BJ (cell line): ENCODE measurements at regions not wholly inside any gene's neighbourhood (a gene's known extent, or its start where the extent isn't known, plus 50 kb on each side); places are given as distances from the start of the nearest gene placed in this dataset.

ENCODE experiments used
- CTCF ChIA-PET: fragments of 350-600 bp; formaldehyde crosslinking; extraction: SDS; loops from one replicate; lab custom pipeline; 2021; ENCODE audit warnings: antibody characterized with exemption, inconsistent platforms; lab: Yijun Ruan, JAX
- POLR2A ChIA-PET: fragments of 300-600 bp; sonication (Branson Sonifier 250); formaldehyde crosslinking; extraction: SDS; loops from one replicate; lab custom pipeline; 2021; ENCODE audit warnings: antibody characterized with exemption; lab: Charles Lee
- DNase-seq: peaks from one replicate; pipeline ENCODE4 v3.0.0-alpha.2; 2011; ENCODE audit warnings: low read depth
- H3K27me3 ChIP-seq: 2 replicates; pipeline ENCODE4 v1.6.0; 2011; ENCODE audit warnings: low read length; ENCODE audit not compliant: control insufficient read depth, insufficient read depth
- H3K36me3 ChIP-seq: 2 replicates; pipeline ENCODE4 v1.5.1; 2011; ENCODE audit warnings: low read length; ENCODE audit not compliant: control insufficient read depth, insufficient read depth
- H3K4me3 ChIP-seq: 2 replicates; pipeline ENCODE4 v1.5.1; 2011; ENCODE audit warnings: low read depth, mild to moderate bottlenecking, control low read depth, low read length
- TF ChIP-seq, protein P1 (sequence below): IDR thresholded peaks from 2 replicates; pipeline ENCODE4 v1.5.1; 2011; ENCODE audit warnings: low read depth, mild to moderate bottlenecking, control low read depth, inconsistent platforms, low read length, moderate library complexity; ENCODE audit not compliant: insufficient read depth

DNA sequence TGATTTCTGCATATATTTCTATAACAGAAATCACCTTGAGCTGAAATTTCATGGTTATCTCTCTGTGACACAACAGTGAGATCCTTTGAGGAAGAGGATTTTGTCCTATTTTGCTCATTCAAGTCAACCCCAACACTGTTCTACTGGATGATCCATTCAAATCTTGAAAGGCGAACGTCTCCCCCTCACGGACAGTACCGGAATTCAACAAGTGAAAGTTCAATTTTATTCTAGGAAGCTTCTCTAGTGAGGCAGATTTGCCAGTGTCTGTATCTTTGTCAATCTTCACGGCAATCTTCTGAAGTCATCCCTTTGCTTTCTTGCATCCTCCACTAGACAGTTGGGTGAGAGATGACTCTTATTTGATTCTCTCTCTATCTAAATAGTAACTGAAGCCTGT, 91.7 kb upstream of the PDE7B start:
- Histone ChIP-seq H3K36me3 (no peaks in the 10 kb centered on the region), H3K27me3 (no peaks in the 10 kb centered on the region), H3K4me3 (no peak overlapping the region)
- CTCF ChIA-PET: interaction anchor here (0.5 to 2.2 kb wide), 4 partner anchors 82 to 467 kb away, joined by 3 to 8 read pairs (median 3); no protein-coding TSS in a partner anchor
- DNase-seq: no peak
- TF ChIP-seq, protein P1, sequence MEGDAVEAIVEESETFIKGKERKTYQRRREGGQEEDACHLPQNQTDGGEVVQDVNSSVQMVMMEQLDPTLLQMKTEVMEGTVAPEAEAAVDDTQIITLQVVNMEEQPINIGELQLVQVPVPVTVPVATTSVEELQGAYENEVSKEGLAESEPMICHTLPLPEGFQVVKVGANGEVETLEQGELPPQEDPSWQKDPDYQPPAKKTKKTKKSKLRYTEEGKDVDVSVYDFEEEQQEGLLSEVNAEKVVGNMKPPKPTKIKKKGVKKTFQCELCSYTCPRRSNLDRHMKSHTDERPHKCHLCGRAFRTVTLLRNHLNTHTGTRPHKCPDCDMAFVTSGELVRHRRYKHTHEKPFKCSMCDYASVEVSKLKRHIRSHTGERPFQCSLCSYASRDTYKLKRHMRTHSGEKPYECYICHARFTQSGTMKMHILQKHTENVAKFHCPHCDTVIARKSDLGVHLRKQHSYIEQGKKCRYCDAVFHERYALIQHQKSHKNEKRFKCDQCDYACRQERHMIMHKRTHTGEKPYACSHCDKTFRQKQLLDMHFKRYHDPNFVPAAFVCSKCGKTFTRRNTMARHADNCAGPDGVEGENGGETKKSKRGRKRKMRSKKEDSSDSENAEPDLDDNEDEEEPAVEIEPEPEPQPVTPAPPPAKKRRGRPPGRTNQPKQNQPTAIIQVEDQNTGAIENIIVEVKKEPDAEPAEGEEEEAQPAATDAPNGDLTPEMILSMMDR: 0 out of 2 replicates have a peak, but pooled peaks have one; percentile 3
- POLR2A ChIA-PET: no interaction called here

DNA sequence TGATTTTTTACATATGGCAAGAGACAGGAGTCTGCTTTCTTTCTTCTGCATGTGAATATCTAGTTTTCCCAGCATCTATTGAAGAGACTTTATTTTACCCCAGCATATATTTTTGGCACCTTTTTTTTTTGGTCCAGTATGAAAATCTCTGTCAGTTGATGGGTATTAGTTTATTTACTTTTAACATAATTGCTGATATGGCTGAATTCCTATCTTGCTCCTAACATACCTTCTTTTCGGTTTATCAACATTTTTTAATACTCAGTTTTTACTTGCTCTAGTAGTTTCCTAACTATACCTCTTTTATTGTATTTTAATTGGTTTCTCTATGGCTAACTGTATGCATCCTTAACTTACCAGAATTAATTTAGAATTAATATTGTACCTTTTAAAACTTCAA, 77.5 kb upstream of the PDE7B start:
- DNase-seq: no peak
- Histone ChIP-seq H3K4me3 (no peak overlapping the region), H3K36me3 (no peaks in the 10 kb centered on the region), H3K27me3 (no peaks in the 10 kb centered on the region)
- TF ChIP-seq, protein P1: no peak
- ChIA-PET CTCF (no interaction called here), POLR2A (no interaction called here)

DNA sequence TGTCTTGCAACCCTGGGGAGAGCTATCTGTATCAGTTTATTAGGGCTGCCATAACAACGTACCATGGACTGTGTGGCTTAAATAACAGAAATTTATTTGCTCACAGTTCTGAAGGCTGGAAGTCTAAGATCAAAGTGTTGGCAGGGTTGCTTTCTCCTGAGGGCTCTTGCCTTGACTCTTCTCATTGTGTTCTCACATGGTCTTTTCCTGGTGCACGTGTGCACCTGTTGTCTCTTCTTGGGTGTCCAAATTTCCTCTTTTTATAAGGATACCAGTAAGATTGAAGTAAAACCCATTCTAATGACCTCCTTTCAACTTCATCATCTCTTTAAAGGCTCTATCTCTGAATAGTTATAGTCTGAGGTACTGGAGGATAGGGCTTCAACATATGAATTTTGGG, 72.3 kb upstream of the PDE7B start:
- ChIA-PET POLR2A (no interaction called here), CTCF (no interaction called here)
- no peaks in the 10 kb centered on the region for H3K27me3 ChIP-seq
- TF ChIP-seq, protein P1: no peak
- H3K4me3 ChIP-seq: no peak overlapping the region
- DNase-seq: no peak
- H3K36me3 ChIP-seq: no peaks in the 10 kb centered on the region

DNA sequence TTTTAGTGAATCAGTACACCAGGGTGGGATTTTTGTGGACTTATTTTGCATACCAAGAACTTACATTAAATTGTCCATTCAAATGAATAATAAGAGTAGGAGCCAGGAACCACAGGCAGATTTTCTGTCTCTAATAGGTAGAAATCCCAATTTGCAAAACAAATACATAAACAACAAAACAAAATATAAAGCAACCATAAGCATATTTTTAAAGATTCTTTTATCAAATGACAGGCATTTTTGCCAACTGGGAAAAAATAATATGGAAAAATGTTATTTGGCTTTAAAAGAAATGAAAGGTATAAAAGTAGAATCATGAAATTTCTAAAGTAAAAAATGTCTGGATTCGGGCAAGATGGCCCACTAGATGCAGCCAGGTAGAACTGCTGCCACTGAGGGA, 71.2 kb upstream of the PDE7B start:
- no peaks in the 10 kb centered on the region for H3K27me3 ChIP-seq
- no peak for DNase-seq
- CTCF ChIA-PET: no interaction called here
- no peak overlapping the region for H3K4me3 ChIP-seq
- POLR2A ChIA-PET: no interaction called here
- TF ChIP-seq, protein P1: no peak
- no peaks in the 10 kb centered on the region for H3K36me3 ChIP-seq

DNA sequence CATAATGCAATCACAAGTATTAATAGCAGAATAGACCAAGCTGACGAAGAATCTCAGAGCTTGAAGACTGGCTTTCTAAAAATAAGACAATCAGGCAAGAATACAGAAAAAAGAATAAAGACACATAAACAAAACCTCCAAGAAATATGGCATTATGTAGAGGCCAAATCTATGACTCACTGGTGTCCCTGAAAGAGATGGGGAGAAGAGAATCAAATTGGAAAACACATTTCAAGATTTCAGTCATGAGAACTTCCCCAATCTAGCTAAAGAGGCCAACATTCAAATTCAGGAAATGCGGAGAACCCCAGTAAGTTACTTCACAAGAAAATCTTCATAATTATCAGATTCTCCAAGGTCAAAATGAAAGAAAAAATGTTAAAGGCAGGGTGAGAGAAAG, 69.0 kb upstream of the PDE7B start:
- CTCF ChIA-PET: interaction anchor here (0.9 kb wide), 1 partner anchor 250 kb away, joined by 4 read pairs; no protein-coding TSS in a partner anchor
- no peaks in the 10 kb centered on the region for H3K36me3 ChIP-seq
- no peak for DNase-seq
- POLR2A ChIA-PET: no interaction called here
- H3K4me3 ChIP-seq: no peak overlapping the region
- no peaks in the 10 kb centered on the region for H3K27me3 ChIP-seq
- TF ChIP-seq, protein P1: no peak
